ENCODE measurements at regions not wholly inside any gene's neighbourhood (a gene's known extent, or its start where the extent isn't known, plus 50 kb on each side); places are given as distances from the start of the nearest gene placed in this dataset.
A peak's percentile ranks its signal among the peaks of the same experiment; 100 is the strongest.
"Not testable (repeated sequence)": the region's sequence is repeated elsewhere in the genome, so short reads cannot be mapped to it uniquely, and the experiment has no call there.

DNA sequence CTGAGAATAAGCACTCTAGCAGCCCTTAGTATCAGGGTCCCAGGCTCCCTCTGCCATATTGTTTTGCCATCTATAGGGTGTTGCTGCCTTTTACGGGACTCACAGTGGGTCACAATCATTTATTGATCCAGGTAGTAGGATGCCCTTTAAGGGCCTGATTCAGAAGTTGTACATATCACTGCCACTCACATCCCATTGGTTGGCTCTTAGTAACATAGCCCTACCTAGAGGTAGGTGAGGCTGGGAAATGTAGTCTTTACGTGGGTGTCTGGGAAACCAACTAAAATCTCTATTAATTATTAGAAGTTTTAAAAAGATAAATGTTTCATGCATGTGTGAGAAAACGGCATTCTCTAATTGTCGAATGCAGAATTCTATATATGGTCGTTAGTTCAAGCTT lies 78.8 kb upstream of the ATP5PO start:
- no peak for DNase-seq (ENCODE audit: low read depth in 3 of 3, low spot score in 1 of 3)

DNA sequence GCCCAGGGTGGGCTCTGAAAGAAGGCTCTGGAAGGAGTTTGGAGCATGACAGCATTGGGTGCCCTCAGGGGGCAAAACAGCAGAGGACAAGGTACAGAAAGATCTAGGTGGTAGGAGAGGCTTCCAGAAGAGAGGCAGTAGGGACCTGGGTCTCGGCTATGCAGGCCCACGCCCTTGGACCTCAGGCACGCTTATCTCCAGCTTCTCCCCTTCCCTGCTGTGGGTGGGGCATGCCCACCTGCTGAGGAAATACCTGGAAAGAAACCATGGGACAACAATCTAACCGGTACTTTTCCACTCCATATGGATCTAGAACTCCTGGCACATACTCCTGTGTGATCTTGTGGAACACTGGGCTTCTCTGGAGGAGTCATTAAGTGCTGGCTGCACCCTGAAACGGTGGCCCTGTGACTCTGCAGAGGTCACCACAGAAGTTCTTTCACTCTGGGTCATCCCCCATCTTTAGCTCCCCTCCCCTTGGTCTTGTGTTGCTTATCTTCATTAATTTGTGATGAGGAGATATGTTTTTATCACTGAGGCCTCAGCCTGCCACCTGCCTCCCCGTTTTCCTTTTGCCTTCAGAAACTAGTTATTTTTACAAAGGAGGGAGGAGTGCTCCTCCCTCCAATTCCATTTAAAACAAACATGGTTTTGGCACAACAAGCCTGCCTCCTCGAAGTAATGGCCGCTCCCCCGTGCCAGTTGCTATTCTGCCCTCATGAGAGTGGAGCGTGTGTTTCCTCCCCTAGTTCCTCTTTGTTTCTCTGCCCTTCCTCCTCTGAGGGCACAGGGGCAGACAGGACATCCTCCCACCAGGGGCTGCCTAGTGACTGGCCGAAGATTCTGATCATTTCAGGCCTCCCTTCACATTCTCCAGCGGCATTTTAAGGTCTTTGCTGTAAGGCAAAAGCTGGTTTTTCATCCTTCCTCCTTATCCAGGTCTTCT lies 78.0 kb upstream of the ATP5PO start:
- no peak for DNase-seq (ENCODE audit: low read depth in 3 of 3, low spot score in 1 of 3)

DNA sequence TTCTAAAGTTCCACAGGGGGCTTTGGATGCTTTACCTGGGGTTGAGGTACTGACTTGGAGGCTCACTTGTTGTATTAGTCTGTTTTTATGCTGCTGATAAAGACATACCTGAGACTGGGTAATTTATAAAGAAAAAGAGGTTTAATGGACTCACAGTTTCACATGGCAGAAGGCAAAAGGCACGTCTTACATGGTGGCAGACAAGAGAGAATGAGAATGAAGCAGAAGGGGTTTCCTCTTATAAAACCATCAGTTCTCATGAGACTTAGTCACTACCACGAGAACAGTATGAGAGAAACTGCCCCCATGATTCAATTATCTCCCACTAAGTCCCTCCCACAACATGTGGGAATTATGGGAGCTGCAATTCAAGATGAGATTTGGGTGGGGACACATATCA lies 76.8 kb upstream of the ATP5PO start:
- DNase-seq (ENCODE audit: low read depth in 3 of 3, low spot score in 1 of 3): not testable (repeated sequence)

DNA sequence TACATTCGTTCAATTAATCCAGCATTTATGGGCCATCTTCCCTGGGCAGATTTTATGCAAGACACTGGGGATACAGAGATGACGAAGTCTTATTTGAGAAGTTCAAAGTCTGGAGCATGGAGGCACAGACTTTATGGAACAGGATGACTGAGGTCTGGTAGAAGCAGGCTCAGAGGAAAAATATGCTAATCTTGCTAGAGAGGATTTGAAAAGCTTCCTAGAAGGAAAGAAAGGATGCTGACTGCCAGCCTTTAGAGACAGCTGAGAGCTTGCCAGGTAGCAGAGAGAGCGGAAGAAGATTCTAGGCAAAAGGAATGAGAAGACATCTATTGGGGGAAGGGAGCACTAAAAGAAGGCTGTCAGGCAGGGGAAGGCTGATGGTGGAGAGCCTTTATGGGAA lies 75.5 kb upstream of the ATP5PO start:
- no peak for DNase-seq (ENCODE audit: low read depth in 3 of 3, low spot score in 1 of 3)

DNA sequence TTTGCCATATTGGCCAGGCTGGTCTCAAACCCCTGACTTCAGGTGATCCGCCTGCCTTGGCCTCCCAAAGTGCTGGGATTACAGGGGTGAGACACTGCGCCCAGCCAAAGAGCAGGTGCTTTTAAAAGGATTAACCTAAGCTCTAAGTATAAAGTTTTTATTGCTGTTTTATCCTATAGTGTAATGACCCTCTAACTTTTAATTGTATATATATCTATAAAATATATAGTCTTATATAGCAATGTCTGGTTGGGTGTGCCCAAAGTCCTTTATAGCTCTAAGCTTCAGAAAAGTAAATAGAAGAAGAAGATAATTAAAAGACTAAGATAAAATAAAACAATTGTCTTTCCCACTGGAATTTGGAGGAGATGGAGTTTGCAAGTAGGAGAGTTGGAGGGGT lies 73.8 kb upstream of the ATP5PO start:
- no peak for DNase-seq (ENCODE audit: low read depth in 3 of 3, low spot score in 1 of 3)

DNA sequence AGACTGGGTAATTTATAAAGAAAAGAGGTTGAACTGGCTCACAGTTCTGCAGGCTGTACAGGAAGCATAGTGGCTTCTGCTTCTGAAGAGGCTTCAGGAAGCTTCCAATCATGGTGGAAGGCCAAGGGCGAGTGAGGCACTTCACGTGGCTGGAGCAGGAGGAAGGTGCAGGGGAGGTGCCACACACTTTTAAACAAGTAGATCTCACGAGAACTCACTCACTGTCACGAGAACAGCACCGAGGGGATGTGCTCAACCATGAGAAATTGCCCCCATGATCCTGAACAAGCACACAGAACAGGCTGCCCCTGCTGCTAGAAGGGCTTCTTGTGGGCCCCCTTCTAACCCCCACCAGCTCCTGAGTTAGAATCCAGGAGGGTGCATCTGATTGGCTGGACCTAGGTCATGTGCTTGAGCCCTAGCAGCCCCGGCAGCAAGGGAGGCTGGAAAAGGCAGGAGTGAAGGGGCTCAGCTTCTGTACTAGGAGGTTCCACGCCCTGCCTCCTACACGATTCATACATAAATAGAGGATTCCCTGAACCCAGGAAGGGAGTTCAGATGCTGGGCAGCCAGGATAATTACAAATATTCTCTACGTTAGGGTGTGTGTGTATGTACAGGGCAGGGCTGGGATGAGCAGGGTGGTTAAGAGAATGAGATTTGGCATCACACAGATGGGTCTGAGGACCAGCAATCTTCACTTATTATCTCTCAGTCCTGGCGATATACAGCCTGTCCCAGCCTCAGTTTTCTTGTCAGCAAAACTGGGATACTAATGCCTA lies 72.8 kb upstream of the ATP5PO start:
- DNase-seq (ENCODE audit: low read depth in 3 of 3, low spot score in 1 of 3): no peak

DNA sequence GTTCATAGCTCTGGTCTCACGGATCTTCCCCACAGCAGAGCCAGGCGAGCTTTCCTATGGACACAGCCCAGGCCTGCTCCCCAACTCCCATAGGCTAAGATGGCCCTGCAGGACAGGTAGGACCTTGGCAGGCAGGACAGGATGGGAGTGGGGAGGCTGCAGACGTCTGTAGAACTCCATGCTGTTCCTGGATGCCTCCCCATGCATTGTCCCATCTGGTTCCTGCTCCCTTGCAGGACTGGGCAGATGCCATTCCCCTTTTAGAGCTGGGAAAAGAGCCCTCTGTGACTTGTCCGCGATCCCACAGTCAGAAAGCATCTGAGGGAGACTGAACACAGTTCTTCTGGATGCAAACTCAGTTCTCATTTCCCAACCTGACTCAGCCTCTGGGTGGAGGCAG lies 71.9 kb upstream of the ATP5PO start:
- no peak for DNase-seq (ENCODE audit: low read depth in 3 of 3, low spot score in 1 of 3)

DNA sequence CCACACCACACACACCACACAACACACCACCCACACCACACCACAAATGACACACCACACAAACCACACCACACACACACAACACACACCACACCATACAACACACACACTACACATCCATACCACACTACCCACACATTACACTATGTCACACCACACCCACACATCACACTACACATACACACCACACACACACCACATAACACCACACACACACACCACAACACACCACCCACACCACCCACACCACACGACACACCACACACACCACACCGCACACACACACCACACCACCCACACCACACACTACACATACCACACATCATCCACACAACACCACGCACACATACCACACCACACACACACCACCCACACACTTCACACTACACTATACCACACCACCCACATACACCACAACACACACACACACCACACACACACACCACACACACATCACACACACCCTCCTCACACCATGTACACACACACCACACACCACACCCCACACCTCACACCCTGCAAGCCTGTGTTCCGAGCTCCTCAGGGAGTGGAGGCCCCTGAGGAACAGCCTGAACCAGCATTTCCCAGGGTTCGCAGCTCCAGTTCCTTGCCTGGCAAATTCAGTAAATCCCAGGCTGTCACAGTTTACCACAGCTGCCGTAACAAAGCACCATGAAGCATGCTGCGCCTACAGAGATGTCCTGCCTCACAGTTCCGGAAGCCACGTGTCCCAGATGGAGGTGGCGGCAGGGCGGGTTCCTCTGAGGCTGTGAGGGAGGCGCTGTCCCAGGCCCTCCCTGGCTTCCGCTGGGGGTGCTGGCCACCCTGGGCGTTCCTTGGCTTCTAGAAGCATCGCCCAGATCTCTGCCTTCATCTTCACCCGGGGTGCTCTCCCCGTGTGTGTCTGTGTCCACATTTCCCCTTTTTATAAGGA lies 69.8 kb upstream of the ATP5PO start:
- no peak for DNase-seq (ENCODE audit: low read depth in 3 of 3, low spot score in 1 of 3)

DNA sequence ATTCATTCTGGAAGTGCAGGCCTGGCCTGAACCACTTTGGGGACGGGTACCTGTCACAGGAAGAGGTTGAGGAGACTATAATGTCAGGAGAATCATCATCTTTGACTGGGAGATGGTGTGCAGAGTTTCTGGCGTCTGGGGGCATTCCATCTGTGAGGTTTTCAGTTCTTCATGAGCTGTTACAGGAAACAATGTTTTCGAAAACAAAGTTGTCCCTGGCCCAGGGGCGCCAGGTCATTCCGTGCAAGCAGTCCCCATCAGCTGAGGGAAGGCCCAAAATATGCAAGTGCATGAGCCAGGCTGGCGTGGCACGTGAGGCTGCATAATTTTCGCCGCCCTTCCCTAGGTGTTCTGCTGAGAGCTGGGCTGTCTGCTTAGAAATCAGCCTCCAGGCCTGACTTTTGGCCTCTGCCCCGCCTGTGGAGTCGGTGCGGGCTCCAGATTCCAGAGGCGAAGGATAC lies 68.4 kb upstream of the ATP5PO start:
- no peak for DNase-seq (ENCODE audit: low read depth in 3 of 3, low spot score in 1 of 3)

DNA sequence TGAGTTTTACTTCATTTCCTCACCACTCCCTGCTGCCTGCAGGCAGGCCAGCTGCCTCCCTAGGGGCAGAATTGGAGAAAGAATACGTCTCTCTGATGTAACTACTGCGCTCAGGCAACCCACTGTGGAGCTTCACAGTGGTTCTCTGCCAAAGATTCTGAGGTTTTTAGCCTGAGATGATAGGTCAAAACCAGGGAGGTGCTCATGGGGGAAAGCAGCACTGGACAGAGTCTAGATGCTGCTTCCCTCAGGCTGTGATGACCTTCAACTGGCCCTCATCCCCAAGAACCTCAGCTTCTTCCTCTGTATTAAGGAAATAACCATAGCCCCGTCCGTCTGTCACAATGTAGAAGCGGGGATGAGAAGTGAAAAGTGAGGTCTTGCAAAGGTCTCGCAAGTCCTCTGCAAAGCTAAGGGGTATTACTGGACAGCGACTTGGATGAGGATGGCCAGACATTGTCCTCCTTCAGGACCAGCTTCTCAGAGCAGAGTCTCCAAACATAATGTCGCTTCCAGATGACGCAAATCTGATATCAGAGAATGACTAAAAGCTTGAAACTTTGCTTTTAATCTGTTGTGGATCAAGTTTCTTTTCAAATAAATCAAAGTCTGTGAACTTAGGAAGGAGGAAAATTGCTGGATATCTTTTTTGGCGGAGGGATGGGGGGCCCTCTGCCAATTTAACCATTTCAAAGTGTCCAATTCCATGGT lies 65.9 kb upstream of the ATP5PO start:
- DNase-seq (ENCODE audit: low read depth in 3 of 3, low spot score in 1 of 3): no peak

DNA sequence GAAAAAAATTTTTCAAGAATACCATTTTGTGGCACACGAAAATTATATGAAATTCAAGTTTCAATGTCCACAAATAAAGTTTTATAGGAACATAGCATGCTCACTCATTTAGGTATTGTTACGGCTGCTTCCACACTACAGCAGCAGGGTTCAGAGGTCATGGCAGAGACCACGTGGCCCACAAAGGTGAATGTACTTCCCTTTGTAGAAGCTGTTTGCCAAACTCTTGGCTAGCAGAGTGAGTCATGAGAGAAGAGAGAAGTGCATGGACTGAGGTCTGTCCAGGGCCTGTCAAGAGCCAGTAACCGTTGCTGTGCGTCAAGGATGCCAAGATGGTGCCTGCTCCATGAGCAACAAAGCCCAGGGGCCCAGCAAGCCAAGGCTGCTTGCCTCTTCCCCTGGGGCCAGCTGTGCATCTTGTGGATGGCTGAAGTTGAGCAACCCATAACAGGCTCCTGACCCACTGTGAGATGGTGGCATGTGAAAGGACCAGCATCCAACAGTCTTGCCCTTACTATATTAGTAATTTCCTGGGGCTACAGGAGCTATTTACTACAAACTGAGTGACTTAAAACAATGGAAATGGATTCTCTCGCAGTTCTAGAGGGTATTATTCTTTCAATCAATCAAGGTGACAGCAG lies 64.8 kb upstream of the ATP5PO start:
- no peak for DNase-seq (ENCODE audit: low read depth in 3 of 3, low spot score in 1 of 3)

DNA sequence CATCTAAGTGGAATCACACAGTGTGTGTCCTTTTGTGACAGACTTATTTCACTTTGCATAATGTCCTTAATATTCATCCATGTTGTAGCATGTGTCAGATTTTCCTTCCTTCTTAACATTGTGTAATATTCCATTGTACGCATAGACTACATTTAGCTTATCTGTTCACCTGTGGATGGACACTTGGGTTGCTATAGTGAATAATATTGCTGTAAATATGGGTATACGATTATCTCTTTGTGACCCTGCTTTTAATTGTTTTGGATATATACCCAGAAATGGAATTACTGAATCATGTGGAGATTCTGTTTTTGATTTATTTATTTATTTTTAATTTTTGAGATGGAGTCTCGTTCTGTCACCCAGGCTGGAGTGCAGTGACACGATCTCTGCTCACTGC lies 63.0 kb upstream of the ATP5PO start:
- no peak for DNase-seq (ENCODE audit: low read depth in 3 of 3, low spot score in 1 of 3)

DNA sequence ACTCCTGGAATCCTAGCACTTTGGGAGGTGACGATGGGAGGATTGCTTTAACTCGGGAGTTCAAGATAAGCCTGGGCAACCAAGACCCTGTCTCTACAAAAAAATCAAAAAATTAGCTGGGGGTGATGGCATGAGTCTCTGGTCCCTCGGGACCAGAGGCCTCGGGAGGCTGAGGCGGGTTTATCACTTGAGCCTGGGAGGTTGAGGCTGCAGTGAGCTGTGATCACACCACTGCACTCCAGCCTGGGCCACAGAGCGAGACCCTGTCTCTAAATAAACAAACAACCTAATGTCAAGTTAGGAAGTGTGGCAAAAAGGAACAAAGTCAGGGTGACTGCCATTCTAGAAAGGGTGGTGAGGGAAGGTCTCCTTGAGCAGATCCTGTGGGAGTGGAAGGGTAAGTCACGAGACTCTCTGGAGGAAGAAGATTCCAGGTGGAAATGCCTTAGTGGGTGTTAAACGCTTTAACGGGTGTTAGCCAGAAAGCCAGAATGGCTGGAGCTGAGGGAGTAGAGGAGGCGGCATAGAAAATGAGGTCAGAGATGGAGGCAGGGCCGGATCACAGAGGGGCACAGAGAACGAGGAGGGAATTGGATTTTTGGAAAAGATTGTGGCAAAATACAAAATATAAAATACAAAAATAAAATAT lies 62.2 kb upstream of the ATP5PO start:
- no peak for DNase-seq (ENCODE audit: low read depth in 3 of 3, low spot score in 1 of 3)

DNA sequence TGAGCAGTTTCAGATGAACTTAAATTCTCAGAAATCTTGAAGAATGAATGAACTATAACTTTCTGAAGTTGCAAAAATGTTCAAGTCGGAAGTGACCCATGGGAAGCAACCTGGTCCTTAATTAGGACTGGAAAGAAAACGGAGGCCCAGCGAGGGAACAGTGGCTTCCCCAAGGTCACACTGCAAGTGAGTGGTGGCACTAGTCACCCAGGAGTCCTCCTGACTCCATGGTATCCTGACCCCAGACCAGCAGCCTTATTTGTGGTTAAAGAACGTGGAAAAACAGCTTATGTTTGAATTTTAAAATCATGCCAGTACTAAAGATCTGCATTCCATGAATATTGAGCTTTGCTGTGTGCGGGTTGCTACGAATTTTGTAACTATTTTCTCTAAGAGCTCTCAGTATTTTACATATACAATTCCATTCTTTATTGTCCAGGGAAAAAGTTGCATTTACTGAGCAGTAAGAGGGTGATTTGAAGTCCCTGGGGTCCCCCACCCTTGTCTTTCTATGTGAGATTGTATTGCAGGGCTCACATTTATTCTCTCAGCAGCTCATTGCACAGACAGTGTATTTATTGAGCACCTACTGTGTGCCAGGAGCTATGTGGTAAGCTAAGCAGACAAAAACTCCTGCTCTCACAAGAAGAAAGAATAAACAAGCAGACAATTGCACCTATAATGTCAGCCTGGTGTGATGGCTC lies 61.6 kb upstream of the ATP5PO start:
- no peak for DNase-seq (ENCODE audit: low read depth in 3 of 3, low spot score in 1 of 3)

DNA sequence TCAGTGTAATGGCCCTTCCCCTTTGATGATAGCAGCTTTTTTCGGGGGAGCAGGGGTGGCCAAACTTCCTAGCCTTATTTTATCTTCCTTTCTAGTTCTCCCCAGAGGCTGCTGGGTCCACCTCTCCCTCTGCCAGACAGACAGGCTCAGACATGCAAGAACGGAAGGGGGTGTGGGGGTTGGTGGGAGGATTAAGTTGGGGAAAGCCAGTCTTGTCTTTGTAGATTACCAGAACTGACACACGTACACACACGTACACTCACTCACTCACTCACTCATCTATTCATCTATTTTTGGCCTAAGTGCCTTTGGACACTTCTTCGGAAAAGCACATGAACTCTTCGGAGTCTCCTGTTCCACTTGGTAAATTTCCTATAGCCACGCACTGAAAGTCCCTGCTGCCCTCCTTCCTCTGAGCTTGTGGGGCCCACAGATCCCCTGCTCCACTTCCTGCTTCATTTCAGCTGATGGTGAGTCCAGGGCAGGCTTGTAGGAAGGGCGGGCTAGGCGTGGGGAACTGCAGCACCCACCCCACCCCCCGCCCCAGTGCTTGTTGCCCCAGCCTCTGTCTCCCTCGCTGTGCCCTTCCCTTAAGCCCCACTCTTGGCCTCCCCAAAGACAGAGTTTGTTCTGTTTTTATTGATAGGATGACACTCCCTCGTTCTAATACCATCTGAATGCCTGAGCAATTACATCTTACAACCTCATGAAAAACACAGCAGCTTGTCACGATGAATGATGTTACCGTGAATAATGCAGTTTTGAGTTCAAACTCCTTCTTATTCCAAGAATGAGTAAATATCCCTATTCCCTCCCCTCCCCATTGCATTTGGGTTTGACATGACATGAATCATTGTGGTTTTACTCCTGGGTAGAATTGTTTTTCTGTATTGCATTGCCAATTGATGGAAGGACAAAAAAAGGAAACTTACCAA lies 60.7 kb upstream of the ATP5PO start:
- DNase-seq (ENCODE audit: low read depth in 3 of 3, low spot score in 1 of 3): peak in 2 of 3 donors; percentile 21 to 31

DNA sequence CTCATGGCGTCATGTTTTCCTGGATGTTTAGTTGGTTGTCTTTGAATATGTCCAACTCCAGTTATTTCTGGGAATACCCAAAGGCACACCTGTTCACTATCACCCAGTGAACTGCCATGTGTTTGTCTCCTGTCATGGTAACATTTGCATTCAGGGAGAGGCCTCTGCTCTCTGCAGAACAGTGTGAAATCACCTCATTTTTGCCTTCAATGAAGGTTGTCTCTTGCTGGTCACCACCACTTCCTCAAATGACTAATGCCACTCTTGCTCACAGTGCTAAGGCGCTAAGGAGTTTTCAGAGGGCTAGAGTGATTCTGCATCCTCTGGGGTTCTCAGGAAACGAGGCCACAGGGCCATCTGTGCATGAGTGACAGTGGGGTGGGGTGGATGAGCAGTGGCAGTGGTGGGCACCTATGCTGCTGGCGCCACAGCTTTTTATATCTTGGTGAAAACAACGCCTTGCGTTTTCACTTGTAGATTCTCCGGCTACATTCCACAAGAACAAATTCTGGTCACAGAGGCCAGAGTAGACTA lies 60.0 kb upstream of the ATP5PO start:
- peak in 2 of 3 donors; percentile 17 to 19 for DNase-seq (ENCODE audit: low read depth in 3 of 3, low spot score in 1 of 3)

Measured in stimulated activated CD4-positive, alpha-beta T cell treated with anti-CD3 and anti-CD28 coated beads, TNF-alpha, amount 100 ng/mL, for 1 hour (primary cell).